GM13977 (cell line): ENCODE measurements at regions not wholly inside any gene's neighbourhood (a gene's known extent, or its start where the extent isn't known, plus 50 kb on each side); places are given as distances from the start of the nearest gene placed in this dataset.
"Not testable (repeated sequence)": the region's sequence is repeated elsewhere in the genome, so short reads cannot be mapped to it uniquely, and the experiment has no call there.

Experiments
- DNase-seq: peaks from one replicate; pipeline ENCODE4 v3.0.0; 2012; ENCODE audit warnings: low spot score
- CTCF ChIP-seq: IDR thresholded peaks from 2 replicates; pipeline ENCODE4 v1.5.1; 2012; ENCODE audit warnings: mild to moderate bottlenecking, control low read depth; ENCODE audit not compliant: insufficient read depth; ENCODE audit errors: extremely low read depth, missing control alignments
- in situ Hi-C: fragments of 300-500 bp; cut with MboI; formaldehyde crosslinking; loops from one replicate; pipeline ENCODE4 v1.12.0; 2022; ENCODE audit warnings: low sequenced_read_pairs, low pct_unique_long_range_greater_than_20kb, mixed read lengths, inconsistent platforms; ENCODE audit not compliant: unreplicated experiment

- DNase-seq = no peak
- in situ Hi-C loops = loop anchor here (10.0 kb wide), 1 partner anchor 468 kb away; no protein-coding TSS in a partner anchor
- no peak for TF ChIP-seq CTCF
Measured at GRCh38 chr2:182652326-182652725, 63.7 kb upstream of the DNAJC10 start.

GRCh38 chr2:182655750-182656149 is 60.3 kb upstream of the DNAJC10 start:
- TF ChIP-seq CTCF = no peak
- no peak for DNase-seq
- in situ Hi-C loops = loop anchor here (10.0 kb wide), 1 partner anchor 471 kb away; no protein-coding TSS in a partner anchor

- DNase-seq = no peak
- no peak for TF ChIP-seq CTCF
- in situ Hi-C loops = no loop called here
Measured at GRCh38 chr2:182664212-182664611, 51.8 kb upstream of the DNAJC10 start.

- DNase-seq, in situ Hi-C loops: not testable (repeated sequence)
Measured at GRCh38 chr2:182665500-182665899, 50.6 kb upstream of the DNAJC10 start.
